ENCODE measurements at regions not wholly inside any gene's neighbourhood (a gene's known extent, or its start where the extent isn't known, plus 50 kb on each side); places are given as distances from the start of the nearest gene placed in this dataset.

DNA sequence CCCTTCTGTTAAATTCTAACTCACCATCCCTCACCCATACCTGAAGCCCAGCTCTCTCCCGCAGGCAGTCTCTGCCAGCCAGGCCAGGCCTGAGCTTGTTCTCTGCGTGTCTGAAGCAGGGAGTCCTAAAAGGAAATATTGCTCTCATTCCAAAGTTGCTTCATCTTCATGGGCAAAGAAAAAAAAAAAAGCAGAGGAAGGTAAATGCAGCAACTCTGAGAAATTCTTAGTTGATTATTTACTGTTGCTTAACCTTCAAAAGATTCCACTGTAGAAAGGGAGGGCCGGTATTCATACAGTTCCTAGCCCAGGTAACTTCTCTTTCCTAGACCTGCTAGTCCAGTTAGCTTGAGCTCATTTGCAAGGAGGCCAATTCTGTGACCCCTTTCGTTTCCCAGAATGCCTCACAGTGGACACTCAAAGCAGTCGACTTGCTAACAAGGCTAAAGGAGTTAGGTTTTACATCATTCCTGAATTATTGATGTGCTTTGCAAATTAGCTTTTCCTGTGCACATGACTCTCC lies 193.5 kb upstream of the EEA1 start:
- TF ChIP-seq, protein P1, sequence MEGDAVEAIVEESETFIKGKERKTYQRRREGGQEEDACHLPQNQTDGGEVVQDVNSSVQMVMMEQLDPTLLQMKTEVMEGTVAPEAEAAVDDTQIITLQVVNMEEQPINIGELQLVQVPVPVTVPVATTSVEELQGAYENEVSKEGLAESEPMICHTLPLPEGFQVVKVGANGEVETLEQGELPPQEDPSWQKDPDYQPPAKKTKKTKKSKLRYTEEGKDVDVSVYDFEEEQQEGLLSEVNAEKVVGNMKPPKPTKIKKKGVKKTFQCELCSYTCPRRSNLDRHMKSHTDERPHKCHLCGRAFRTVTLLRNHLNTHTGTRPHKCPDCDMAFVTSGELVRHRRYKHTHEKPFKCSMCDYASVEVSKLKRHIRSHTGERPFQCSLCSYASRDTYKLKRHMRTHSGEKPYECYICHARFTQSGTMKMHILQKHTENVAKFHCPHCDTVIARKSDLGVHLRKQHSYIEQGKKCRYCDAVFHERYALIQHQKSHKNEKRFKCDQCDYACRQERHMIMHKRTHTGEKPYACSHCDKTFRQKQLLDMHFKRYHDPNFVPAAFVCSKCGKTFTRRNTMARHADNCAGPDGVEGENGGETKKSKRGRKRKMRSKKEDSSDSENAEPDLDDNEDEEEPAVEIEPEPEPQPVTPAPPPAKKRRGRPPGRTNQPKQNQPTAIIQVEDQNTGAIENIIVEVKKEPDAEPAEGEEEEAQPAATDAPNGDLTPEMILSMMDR (conservative IDR thresholded peaks at IDR 0.05; ENCODE audit: low read depth in 2 of 2) = no peak
- TF ChIP-seq CREB1 (CRISPR knock-in tag; IDR thresholded peaks at IDR 0.05; ENCODE audit: low read depth) (no peak), EZH2 (IDR thresholded peaks at IDR 0.05; ENCODE audit: low read depth, unreplicated experiment) (no peak), ZNF331 (CRISPR knock-in tag; IDR thresholded peaks at IDR 0.05; ENCODE audit: low read depth) (no peak), EZH2phosphoT487 (IDR thresholded peaks at IDR 0.05; ENCODE audit: unreplicated experiment) (no peak)
- TF ChIP-seq, protein P2, sequence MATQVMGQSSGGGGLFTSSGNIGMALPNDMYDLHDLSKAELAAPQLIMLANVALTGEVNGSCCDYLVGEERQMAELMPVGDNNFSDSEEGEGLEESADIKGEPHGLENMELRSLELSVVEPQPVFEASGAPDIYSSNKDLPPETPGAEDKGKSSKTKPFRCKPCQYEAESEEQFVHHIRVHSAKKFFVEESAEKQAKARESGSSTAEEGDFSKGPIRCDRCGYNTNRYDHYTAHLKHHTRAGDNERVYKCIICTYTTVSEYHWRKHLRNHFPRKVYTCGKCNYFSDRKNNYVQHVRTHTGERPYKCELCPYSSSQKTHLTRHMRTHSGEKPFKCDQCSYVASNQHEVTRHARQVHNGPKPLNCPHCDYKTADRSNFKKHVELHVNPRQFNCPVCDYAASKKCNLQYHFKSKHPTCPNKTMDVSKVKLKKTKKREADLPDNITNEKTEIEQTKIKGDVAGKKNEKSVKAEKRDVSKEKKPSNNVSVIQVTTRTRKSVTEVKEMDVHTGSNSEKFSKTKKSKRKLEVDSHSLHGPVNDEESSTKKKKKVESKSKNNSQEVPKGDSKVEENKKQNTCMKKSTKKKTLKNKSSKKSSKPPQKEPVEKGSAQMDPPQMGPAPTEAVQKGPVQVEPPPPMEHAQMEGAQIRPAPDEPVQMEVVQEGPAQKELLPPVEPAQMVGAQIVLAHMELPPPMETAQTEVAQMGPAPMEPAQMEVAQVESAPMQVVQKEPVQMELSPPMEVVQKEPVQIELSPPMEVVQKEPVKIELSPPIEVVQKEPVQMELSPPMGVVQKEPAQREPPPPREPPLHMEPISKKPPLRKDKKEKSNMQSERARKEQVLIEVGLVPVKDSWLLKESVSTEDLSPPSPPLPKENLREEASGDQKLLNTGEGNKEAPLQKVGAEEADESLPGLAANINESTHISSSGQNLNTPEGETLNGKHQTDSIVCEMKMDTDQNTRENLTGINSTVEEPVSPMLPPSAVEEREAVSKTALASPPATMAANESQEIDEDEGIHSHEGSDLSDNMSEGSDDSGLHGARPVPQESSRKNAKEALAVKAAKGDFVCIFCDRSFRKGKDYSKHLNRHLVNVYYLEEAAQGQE (IDR thresholded peaks at IDR 0.05; ENCODE audit: unreplicated experiment) = no peak
- TF ChIP-seq, protein P3, sequence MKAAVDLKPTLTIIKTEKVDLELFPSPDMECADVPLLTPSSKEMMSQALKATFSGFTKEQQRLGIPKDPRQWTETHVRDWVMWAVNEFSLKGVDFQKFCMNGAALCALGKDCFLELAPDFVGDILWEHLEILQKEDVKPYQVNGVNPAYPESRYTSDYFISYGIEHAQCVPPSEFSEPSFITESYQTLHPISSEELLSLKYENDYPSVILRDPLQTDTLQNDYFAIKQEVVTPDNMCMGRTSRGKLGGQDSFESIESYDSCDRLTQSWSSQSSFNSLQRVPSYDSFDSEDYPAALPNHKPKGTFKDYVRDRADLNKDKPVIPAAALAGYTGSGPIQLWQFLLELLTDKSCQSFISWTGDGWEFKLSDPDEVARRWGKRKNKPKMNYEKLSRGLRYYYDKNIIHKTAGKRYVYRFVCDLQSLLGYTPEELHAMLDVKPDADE (IDR thresholded peaks at IDR 0.05) = no peak
- TF ChIP-seq, protein P4, sequence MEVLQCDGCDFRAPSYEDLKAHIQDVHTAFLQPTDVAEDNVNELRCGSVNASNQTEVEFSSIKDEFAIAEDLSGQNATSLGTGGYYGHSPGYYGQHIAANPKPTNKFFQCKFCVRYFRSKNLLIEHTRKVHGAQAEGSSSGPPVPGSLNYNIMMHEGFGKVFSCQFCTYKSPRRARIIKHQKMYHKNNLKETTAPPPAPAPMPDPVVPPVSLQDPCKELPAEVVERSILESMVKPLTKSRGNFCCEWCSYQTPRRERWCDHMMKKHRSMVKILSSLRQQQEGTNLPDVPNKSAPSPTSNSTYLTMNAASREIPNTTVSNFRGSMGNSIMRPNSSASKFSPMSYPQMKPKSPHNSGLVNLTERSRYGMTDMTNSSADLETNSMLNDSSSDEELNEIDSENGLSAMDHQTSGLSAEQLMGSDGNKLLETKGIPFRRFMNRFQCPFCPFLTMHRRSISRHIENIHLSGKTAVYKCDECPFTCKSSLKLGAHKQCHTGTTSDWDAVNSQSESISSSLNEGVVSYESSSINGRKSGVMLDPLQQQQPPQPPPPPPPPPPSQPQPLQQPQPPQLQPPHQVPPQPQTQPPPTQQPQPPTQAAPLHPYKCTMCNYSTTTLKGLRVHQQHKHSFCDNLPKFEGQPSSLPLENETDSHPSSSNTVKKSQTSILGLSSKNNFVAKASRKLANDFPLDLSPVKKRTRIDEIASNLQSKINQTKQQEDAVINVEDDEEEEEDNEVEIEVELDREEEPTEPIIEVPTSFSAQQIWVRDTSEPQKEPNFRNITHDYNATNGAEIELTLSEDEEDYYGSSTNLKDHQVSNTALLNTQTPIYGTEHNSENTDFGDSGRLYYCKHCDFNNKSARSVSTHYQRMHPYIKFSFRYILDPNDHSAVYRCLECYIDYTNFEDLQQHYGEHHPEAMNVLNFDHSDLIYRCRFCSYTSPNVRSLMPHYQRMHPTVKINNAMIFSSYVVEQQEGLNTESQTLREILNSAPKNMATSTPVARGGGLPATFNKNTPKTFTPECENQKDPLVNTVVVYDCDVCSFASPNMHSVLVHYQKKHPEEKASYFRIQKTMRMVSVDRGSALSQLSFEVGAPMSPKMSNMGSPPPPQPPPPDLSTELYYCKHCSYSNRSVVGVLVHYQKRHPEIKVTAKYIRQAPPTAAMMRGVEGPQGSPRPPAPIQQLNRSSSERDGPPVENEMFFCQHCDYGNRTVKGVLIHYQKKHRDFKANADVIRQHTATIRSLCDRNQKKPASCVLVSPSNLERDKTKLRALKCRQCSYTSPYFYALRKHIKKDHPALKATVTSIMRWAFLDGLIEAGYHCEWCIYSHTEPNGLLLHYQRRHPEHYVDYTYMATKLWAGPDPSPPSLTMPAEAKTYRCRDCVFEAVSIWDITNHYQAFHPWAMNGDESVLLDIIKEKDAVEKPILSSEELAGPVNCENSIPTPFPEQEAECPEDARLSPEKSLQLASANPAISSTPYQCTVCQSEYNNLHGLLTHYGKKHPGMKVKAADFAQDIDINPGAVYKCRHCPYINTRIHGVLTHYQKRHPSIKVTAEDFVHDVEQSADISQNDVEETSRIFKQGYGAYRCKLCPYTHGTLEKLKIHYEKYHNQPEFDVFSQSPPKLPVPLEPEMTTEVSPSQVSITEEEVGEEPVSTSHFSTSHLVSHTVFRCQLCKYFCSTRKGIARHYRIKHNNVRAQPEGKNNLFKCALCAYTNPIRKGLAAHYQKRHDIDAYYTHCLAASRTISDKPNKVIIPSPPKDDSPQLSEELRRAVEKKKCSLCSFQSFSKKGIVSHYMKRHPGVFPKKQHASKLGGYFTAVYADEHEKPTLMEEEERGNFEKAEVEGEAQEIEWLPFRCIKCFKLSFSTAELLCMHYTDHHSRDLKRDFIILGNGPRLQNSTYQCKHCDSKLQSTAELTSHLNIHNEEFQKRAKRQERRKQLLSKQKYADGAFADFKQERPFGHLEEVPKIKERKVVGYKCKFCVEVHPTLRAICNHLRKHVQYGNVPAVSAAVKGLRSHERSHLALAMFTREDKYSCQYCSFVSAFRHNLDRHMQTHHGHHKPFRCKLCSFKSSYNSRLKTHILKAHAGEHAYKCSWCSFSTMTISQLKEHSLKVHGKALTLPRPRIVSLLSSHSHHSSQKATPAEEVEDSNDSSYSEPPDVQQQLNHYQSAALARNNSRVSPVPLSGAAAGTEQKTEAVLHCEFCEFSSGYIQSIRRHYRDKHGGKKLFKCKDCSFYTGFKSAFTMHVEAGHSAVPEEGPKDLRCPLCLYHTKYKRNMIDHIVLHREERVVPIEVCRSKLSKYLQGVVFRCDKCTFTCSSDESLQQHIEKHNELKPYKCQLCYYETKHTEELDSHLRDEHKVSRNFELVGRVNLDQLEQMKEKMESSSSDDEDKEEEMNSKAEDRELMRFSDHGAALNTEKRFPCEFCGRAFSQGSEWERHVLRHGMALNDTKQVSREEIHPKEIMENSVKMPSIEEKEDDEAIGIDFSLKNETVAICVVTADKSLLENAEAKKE (CRISPR knock-in tag; IDR thresholded peaks at IDR 0.05) = no peak
